GM21526 (cell line): ENCODE measurements at regions not wholly inside any gene's neighbourhood (a gene's known extent, or its start where the extent isn't known, plus 50 kb on each side); places are given as distances from the start of the nearest gene placed in this dataset.
A peak's percentile ranks its signal among the peaks of the same experiment; 100 is the strongest.

Source experiments
- ATAC-seq: cut with Tn5 transposase; IDR thresholded peaks from one replicate; pipeline ENCODE4 v1.9.1; 2021; ENCODE audit warnings: moderate library complexity; ENCODE audit not compliant: unreplicated experiment, low FRiP score

DNA sequence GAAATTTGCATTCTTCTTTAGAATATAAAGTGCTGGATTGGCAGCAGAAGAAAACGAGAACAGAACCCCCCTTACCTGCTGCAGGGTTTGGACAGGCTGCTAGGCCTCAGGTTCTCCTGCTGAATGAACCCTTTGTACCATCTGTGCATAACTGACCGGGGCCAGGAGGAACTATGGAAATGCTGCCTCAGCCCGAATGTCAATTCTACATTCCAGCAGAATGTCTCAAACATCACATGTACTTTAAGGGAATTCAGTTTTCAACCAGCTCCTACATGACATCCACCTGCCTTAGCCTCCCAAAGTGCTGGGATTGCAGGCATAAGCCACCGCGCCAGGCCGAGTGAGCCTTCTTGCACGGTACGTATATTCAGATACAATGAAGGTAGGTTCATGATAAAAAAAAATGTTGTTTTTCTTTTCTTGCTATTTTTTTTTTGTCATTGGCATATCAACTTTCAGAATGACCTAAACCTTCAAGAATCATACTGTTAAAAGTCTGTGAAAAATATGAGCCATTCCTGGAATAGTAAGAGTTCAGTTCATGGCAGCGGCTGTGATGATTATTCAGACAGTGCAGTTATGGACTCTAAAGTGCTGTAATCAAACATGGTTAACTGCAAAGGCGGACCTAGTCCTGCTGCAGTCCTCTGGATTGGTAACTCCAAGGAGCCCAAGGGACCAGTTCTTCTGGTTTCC lies 84.4 kb upstream of the TNS3 start:
- no peak for ATAC-seq

DNA sequence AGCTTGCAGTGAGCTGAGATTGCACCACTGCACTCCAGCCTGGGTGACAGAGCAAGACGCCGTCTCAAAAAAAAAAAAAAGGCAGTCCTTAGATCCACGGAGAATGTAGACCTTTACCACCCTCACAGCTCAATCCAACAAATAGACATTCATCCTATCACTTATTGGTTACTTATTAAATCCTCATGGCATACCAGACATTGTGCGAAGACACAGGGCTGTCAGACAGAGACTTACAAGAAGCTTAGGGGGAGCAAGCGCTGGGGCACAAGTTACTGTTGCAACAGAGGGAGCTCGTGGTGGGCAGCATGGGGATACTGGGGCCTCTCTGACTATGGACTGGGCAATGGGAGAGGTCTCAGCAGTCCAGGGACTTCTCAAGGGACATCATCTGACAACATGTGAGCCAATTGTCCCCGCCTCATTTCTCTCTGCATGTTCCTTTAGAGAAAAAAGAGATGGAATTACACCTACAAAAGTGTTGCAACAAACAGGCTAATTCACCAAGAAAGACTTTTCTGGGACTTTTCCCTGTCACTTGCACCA lies 82.8 kb upstream of the TNS3 start:
- ATAC-seq: no peak

DNA sequence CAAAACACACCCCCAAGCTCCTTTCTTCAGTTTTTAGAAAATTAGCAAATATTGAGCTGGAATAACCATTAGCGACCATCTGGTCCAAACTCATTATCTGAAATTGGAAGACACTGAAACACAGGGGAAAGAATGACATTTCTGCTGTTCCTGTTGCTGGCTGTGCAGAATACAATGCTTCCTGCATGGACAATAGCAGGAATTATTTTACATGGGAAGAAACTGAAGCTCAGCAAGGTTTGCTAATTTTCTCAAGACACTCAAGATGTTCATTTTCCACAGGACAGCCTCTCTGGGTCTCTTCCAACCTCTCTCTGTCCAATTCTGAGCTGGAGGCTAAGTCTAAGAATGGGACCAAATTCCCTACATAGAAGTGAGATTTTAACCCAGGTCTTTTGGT lies 81.9 kb upstream of the TNS3 start:
- no peak for ATAC-seq

DNA sequence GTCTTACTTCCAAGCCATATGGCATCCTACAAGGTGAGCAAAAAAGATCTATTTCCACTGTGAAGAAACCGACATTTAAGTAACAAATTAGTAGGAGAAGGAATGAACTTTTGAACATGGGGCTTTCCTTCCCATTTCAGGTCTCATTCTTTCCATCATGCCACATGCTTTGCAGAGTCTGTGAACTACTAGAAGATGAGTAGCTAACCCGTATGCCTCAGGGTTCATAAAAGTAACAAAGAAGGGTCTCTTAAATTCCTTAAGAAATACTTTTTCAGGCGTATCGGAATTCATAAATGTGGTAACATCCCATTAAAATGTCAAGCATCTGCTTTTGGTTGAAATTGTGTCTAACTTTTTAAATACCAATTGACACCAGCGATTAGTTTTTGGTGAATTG lies 81.3 kb upstream of the TNS3 start:
- no peak for ATAC-seq

DNA sequence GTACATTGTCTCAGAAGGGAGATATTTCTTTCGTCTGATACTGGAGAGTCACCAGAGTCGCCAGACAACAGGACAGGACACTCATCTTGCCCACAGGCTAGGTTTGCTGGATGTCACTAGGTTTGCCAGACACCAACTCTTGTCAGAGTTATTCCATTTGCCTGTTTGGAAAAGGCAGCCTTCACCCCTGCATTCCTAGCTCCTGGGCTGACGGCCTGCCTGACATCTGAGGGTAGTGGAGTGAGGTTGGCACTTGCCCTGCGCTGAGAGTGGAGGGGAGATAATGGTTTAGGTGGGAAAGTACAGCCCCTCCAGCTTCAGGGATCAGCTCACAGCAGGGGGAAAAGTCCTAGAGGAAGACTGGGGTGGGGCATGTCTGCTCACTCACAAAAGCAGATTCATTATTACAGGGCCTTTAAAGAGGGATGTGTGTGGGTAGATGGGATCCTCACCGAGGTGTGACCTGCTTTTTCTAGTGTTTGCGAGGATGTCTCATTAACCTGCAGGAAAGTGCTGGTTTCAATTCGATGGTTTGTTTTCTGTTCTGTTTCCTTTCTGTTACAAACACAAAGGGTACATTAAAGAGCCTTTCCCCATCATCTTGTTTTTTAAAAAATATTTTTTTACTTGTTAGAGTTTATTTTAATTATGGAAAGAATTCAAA lies 79.3 kb upstream of the TNS3 start:
- peak; percentile 64 for ATAC-seq

DNA sequence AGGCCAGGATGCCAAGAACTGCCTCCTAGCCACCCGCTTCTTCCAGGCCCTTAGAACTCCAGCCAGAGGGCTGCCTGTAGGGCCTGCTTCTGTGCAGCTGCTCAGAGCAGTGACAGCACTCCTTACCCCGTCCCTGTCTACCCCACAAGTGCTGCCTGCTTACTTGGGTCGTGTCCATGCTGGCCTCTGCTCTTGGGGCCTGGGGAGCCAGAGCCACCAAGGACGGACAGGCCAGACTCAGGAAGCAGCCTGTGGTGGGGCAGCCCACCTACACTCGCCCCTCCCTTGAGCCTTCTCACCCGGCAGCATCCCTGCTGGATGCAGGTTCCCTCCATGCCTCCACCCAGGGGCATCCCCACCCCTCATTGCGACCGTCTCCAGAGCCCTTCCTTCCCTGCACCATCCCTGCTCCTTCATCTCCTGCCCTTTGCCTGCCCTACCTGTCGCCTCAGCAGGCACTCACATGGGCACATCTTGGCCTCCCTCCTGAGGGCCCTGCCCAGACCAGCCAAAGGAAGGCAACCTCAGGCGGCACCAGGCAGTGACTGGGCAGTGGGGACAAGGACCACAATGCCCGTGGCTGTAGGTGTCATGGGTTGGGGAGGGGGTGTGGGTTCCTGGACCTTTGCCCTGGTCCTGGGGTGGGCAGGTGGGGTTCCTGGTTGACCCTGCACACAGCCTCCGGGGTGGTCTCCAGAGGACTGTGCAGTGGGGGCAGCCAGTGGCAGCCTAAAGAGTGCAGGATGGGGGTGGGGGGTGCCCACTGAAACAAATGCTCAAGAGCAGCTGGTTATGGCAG lies 78.0 kb upstream of the TNS3 start:
- no peak for ATAC-seq

DNA sequence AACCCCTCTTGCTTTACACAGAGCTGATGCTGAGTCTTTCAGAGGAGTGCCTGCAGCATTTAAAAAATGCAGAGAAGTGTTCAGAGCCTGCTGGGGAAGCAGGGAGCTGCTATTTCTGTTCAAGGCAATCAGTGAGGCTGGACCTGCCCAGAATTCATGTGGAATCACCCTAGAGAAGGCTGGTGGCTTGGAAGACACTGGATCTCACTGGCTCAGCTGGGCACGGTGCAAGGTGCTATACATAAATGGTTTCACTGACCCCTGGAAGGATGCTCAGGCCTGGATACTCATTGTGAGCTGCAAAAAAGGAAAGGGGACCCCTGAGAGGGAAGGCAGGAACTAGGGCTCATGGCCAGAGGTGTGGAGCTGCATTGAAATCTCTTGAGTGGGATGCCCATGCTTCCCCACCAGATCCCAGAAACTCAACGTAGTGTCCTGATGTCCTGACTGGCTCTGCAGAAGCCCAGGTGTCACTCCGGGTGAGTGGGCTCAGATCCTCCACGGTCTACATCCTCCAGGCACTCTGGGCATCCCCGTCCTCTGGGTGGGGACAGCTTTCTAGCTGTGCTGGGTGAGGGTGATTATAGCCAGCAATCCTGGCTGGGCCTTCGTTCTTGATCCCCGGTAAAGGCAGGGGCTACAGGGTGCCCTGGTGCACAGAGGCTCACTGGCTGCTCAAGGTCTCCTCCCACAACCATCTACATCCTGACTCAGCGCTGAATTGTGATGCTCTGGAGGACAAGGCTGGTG lies 77.2 kb upstream of the TNS3 start:
- ATAC-seq: no peak

DNA sequence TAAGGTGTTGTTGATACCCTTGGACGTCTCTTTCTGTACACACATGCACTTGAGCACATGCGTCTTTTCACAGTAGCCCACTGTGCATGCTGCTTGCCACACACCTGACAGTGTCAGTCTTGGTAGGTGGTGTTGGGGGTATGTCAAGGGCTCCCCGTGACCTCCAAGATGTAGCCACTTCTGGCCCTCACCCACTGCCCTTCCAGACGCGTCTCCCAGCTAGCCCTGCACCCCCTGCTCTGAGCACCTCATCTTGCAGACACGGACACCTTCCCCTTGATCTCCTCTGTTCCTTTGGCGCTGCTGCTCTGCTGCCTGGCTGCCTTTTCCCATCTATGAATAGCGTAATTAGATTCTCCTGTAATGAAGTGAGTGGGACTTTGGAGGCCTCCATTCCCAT lies 75.2 kb upstream of the TNS3 start:
- ATAC-seq: no peak

DNA sequence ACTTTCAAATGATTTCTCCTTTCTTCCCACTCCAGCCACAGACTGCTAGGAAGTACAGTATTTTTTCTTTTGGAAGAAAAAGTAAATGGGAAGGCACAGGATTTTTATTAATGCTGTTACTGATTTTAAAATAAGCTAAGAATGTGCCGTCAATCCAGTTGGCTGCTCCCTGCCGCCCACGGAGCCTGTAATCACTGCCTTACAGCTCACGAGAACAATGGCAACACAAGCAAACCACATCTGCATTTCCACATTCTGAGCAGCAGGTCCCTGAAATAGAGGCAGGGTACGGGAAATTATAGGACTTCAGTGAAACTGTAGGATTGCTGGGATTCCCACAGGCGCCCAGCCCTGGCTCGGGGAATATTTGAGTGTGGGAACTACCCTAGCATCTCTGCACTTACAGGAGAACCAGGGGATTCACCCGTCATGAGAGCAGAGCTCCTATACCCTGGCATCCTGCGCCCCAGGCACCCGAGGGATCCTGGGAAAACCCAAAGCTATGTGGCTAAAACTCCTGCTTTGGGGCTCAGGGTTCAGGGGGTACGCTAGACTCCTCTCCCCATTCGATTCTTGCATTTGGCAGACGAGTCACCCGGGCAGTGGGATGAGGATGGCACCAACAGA lies 72.9 kb upstream of the TNS3 start:
- no peak for ATAC-seq

DNA sequence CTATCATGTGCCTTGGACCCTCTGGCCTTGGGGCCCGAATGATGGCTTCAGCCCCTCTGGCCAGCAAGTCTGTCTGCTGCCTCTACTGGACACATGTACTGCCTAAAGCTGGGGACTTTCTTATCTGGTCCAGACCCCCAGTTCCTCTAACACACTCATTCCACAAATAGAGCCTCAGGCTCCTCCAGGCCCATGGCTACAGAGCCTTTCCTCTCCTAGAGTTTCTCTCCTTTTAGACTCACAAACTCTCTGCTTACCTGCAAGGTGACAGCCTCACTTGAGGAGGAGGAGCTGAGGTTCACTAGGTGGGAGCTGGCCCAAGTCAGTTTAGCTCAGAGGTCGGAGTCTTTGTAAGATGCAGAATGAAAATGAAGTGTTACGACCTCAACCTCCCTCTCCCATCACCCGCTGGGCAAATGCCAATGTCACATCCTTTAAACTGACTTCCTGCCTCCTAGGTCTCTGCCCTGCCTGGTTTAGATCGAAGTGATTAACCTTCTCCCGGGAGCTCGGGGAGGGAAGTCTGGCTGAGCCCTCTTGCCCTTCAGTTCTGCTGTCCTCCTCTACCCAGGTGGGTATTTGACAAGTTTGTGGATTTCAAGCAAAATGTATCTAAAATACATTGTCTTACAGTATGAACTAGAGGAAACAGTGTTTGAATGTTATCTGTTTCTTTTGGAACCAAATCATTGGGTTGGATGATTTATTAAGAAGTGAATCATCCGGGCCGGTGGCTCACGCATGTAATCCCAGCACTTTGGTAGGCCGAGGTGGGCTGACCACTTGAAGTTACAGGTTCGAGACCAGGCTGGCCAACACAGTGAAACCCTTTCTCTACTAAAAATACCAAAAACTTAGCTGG lies 71.9 kb upstream of the TNS3 start:
- no peak for ATAC-seq

DNA sequence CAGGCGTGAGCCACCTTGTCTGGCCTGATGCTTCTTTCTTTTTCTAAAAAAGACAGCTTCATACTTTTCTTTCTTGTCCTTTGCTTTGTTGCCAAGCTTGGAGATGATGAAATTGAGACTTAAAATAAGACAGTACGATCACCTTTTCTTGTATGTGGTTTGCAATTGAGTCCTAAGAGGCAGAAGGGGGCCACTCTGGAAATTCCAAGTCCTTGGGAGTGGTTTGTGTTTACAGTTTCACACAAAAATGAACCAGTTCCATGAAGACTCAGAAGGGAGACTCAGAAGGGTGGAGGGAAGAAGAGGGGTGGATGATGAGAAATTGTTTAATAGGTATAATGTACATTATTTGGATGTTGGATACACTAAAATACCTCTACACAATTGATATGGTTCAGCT lies 70.7 kb upstream of the TNS3 start:
- ATAC-seq: no peak

DNA sequence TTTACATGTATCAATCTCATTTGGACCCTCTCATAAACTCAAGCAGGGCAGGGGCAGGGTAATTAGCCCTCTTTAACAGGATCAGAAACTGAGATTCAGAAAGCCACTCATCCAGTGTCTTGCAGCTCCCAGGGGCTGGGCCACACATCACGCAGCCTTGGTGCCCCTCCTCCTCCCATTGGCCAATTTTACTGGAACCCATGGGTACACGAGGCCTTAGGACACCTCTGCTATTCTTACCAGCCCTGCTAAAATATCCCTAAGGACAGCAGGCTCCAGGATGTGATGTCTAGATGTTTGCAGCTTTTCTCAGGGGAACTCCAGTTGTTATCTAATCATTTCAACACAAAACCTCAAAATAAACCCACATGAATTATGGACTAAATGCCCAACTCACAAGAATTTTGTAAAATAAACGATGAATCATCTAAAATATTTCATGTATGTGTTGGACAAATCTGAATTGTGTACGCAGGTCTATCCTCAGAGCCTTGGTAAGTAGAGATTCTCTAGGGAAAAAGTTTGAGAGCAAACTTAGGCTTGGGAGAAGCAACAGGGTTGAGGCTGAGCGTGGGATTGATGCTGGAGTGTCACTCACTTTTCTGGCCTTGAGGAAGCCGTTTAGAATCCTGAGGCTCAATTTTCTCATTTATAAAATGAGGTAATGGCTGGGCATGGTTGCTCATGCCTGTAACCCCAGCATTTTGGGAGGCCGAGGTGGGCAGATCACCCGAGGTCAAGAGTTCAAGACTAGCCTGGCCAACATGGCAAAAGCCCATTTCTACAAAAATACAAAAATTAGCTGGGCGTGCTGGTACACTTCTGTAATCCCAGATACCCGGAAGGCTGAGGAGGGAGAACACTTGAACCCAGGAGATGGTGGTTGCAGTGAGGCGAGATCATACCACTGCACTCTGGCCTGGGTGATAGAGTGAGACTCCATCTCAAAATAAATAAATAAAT lies 69.7 kb upstream of the TNS3 start:
- ATAC-seq: no peak

DNA sequence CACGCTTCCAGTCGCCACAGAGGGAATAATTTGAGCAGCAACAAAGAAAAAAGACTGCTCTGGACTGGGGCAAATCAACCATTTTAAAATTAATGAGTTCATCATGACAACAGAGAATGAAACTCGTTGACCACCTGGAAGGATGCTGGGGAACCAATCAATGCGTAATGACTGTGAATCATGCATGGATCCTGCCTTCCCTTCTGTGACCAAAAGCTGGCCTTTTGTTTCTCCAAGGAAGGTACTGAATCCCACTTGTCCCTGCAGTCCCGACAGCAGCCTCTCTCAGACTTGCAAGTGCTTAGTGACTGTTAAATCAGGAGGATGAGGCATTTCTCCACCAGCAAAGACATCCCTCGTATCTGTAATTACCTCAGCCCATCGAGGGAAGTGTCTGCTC lies 68.0 kb upstream of the TNS3 start:
- no peak for ATAC-seq

DNA sequence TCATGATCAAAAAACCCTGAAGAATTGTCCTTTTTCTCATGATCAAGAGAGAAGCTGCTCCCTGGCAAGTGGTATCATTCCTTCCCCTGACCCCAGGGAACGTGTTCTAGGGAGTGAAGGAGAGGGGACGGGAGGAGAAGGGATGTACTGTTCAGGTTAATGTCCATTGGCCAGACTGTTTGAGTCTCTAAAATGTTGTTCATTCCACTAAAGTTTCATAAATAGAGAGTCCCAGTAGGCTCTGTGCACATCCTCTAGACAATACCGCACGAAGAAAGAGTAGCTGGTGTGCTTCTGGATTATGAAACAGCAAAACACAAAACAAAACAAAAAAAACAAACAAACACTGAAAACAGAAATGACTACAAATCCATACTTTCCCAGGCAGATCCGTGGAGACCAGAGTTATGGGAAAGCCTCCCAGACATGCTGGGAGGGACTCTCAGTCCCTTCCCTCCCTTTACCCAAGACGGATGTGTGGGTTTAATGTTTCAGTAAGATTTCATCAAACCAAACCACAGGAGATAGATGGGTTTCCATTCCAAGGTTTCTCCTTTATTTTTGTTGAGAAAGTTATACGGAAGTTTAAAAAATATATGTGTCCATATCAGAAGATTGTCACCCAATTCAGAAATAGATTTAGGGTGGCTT lies 66.5 kb upstream of the TNS3 start:
- no peak for ATAC-seq

DNA sequence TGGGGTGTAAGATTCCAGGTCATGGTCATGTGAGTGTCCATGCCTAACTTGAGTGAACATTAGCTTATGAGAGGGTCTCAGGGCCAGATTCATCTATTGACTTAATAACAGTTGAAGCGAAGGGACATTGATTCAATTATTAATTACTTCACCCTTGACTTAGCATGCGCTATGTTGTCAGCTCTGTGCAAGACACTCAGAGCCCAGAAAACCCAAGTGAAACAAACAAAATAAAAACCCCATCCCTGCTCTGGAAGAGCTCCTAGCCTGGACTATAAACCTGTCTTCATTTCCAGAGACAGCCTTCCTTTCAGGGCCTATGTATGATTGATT lies 66.0 kb upstream of the TNS3 start:
- no peak for ATAC-seq

DNA sequence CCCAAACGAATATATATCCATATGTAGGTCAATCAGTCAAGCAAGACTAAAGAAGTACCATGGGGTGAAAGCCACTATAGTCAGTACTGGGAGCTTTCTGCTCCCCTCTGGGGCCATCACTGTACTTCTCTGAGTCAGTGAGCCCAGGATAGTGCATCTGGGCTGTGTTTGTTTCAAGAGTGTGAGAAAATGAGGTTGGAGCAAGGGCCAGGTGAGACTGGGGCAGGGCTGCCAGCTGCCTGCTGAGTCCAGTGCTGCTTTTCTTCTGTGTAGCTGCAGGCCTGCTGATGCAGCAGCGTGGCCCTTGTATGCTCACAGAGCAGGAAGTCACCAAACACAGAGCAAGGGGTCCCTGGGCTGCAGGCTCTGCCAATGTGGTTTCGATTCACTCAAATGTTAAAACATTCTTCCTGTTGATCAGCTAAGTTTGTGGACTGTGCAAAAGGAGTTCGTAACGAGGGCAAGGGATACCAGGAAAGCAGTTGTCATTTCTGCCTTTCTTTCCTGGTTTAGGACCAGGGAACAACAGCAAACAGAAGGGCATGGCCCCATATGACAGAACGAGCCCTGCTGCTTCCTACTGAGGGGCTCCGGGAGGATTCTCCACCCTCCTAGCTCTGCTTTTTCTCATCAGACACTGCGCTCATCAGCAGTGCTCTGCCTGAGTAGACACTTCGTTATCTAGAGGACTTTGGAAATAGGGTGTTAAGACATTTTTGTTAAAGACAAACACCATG lies 65.4 kb upstream of the TNS3 start:
- ATAC-seq: peak; percentile 83

DNA sequence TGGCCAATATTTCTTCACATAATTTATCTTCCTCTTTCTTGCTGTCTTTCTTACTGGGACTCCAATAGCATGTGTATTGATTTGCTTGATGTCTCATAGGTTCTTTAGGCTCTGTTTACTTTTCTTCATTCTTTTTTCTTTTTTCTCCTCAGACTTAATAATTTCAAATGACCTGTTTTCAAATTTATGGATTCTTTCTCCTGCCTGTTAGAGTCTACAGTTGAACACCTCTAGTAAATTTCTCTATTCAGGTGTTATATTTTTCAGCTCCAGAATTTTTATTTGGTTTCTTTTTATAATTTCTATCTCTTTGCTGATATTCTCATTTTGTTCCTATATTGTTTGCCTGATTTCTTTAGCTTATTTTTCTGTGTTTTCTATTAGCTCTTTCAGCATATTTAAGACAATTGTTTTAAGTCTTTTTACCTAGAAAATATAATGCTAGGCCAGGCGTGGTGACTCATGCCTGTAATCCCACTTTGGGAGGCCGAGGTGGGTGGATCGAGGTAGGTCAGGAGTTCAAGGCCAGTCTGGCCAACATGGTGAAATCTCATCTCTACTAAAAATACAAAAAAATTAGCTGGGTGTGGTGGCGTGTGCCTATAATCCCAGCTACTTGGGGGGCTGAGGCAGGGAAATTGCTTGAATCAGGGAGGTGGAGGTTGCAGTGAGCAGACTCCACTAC lies 61.9 kb upstream of the TNS3 start:
- ATAC-seq: no peak
